ENCODE measurements at regions not wholly inside any gene's neighbourhood (a gene's known extent, or its start where the extent isn't known, plus 50 kb on each side); places are given as distances from the start of the nearest gene placed in this dataset.
"Not testable (repeated sequence)": the region's sequence is repeated elsewhere in the genome, so short reads cannot be mapped to it uniquely, and the experiment has no call there.

GRCh38 chr1:56123826-56124225, 455.5 kb downstream of the PLPP3 start:
- no peak for DNase-seq (ENCODE audit: low spot score)

- peak; percentile 1 for DNase-seq (ENCODE audit: low spot score)
These were observed 455.9 kb downstream of the PLPP3 start for GRCh38 chr1:56123421-56123820.

GRCh38 chr1:56120021-56120420, 459.3 kb downstream of the PLPP3 start:
- no peak for DNase-seq (ENCODE audit: low spot score)

GRCh38 chr1:56118676-56119075, 460.7 kb downstream of the PLPP3 start:
- DNase-seq (ENCODE audit: low spot score): not testable (repeated sequence)

DNA sequence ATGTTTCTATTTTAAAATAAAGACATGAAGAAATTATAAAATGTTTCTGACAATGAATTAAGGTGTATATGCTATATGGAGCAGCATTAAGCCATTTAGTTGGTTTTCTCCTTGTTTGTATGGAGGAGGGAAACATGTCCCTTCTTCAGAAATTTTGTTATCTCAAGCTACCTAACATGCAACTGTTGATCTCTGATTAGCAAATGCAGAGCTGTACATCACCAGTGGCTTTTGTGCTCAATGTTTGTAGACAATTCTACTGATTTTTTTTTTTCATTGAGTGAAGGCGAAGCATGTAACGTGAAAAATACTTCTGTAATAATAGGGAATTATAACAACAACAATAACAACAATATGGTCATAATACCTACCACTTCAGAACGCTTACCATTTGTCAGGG, 463.7 kb downstream of the PLPP3 start:
- DNase-seq (ENCODE audit: low spot score): no peak

GRCh38 chr1:56113679-56114078, 465.7 kb downstream of the PLPP3 start:
- no peak for DNase-seq (ENCODE audit: low spot score)

DNA sequence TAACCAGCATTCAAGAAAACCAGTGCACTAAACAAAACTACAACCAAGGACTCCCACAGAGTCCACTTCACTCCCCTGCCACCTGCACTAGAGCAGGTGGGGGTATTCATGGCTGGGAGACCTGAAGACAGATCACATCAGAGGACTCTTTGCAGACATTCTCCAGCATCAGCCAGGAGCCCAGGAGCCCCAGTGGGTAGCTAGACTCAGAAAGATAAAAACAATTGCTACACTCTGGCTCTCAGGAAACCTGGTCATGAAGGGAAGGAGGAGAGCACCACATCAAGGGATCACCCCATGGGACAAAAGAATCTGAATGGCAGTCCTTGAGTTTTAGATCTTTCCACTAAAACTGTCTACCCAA, 472.1 kb downstream of the PLPP3 start:
- DNase-seq (ENCODE audit: low spot score): no peak

DNA sequence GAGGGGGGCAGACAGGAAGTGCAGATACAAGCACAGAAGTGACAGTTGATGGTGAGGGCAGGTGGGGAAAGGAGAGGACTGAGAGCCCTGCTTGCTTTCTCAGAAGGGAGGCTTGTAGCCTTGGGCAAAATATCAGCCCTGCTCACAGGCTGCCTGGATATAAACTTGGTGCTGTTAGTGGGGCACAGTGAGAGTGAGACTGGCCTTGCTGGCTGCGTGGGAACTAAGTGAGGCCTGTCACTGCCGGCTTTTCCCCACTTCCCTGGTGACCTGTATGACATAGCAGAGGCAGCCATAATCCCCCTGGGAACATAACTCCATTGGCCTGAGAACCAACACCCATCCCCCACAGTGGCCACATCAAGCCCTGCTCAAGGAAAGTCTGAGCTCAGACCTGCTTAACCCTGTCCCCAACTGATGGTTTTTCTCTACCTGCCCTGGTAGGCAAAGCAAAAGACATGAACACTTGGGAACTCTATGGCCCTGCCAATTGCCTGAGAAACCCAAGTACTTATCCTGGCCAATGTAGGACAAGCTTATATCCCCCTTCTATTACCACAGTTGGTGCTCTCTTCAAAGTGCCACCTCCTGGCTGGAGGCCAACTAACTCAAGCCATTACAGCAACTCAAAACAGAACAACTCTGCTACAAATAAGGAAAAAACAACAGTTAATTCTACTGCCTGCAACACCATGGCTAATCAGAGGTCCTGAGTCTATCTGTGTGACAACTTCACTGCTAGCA, 472.7 kb downstream of the PLPP3 start:
- DNase-seq (ENCODE audit: low spot score): no peak

DNA sequence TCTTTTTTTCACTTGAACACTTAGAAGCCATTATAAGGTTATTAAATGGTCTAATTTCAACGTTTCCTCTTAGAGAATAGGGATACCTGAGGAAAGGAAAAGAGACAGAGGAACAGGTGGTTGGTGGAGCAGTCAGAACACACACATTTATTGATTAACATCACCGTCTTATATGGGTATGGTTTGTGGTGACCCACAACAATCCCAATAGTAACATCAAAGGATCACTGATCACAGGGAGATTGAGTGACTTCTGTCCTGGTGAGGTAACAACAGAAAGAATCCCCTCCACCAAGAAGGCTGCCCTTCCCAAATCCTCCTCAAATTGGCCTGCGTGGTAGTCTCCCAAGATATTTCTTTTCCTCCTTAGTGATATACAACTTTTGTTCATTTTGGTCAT, 474.0 kb downstream of the PLPP3 start:
- DNase-seq (ENCODE audit: low spot score): no peak

GRCh38 chr1:56099766-56100265, 479.5 kb downstream of the PLPP3 start:
- no peak for DNase-seq (ENCODE audit: low spot score)

DNA sequence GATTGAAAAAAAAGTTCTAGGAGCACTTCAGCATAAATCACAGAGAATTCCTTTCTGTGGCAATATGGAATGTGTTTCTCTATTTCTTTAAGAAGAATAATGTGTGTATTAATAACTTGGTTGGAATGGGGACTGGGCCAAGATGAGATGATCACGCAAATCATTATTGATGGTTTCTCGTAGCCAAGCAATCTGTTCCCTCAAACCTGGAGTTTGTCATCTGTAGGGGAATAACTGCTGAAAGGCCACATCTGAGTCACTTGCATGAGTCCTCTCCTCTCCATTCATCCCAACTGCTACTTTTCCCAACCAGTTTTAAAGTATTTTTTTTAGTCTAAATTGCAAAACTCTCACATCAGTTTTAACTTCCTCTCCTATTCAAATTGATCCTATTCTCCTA, 480.4 kb downstream of the PLPP3 start:
- DNase-seq (ENCODE audit: low spot score): no peak

GRCh38 chr1:56097713-56098112, 481.6 kb downstream of the PLPP3 start:
- DNase-seq (ENCODE audit: low spot score): no peak

DNA sequence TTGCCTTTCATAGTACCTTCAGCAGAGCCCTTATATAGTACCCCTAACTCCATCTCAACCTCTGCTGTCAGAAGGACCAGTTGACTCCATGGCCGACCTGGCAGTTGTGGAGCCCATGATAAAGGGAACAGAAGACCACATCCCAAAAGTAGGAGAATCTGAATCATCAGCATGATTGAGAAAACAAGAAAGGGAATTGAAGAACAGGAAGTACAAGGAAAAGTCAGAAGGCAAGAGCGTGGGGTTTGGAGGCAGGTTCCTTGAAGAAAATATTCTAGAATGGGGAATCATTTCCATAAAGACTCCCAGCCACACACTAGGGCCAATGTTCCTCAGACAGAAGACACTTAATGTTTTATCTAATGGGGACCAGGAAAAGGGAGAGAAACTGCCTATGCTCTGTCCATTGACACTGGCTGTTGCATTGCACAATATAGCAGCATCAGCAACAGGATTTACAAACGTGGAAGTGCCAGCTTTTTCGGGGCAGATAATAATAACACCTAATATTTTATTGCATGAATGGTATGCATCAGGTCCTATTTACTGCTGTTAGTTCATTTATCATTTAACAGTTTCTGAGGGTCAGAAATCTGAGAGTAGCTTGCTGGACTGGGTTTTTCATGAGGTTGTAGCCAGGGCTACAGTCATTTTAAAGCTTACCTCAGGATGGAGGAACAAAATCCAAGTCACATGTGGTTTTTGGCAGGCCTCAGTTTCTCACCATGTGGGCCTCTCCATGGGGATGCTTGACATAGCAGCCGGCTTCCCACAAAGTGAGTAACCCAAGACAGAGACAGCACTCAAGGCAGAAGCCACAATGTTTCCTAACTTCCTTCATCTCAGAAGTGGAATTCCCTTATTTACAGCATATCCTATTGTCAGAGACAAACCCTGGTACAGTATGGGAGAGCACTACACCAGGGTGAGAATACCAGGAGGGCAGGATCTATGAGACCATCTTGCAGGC, 483.4 kb downstream of the PLPP3 start:
- no peak for DNase-seq (ENCODE audit: low spot score)

GRCh38 chr1:56094168-56094567, 485.2 kb downstream of the PLPP3 start:
- no peak for DNase-seq (ENCODE audit: low spot score)

GRCh38 chr1:56092684-56093570, 486.4 kb downstream of the PLPP3 start:
- DNase-seq (ENCODE audit: low spot score): no peak

DNA sequence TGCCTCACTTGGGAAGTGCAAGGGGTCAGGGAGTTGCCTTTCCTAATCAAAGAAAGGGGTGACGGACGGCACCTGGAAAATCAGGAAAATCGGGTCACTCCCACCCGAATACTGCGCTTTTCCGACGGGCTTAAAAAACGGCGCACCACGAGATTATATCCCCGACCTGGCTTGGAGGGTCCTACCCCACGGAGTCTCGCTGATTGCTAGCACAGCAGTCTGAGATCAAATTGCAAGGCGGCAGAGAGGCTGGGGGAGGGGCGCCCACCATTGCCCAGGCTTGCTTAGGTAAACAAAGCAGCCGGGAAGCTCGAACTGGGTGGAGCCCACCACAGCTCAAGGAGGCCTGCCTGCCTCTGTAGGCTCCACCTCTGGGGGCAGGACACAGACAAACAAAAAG, 489.5 kb downstream of the PLPP3 start:
- DNase-seq (ENCODE audit: low spot score): not testable (repeated sequence)

DNA sequence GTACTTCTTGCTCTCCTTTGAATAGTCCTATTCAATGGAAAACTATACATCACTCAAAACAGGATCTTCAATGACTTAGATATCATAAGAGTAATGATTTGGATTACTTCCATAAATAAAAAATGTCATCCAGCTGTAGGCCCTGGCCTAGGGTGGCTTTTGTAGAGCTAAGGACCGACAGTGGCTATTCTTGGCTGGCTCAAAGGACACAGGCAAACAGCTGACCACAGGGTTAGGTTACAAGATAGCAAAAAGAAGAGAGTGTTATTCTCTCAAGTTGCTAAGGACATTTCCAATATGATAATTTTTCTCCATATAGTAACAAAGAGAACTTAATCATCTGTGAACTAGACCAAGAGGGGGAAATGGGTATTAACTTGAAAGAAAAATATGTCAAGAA, 495.1 kb downstream of the PLPP3 start:
- no peak for DNase-seq (ENCODE audit: low spot score)

- DNase-seq (ENCODE audit: low spot score): no peak
These were observed 497.6 kb downstream of the PLPP3 start for GRCh38 chr1:56081736-56082135.

- DNase-seq (ENCODE audit: low spot score): no peak
These were observed 498.2 kb downstream of the PLPP3 start for GRCh38 chr1:56081173-56081572.

- DNase-seq (ENCODE audit: low spot score): peak; percentile 74
These were observed 499.2 kb downstream of the PLPP3 start for GRCh38 chr1:56080123-56080522.

DNA sequence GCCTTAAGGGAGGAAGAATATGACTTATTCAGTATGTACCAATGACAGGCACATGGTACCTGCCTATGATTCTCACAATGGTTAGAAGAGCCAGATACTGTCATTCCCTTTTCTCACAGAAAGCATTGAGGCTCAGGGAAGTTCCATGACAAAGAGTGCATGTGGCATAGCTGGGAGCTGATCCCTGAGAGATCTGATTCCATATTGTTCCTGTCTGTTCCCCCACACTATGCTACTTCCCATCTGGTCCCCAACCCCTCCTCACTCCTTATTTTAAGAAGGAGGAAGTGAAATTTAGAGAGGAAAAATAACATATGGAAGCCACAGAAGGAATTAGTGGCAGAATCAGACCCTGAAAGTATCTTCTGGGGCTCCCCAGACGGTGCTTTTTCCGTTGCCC, 500.0 kb downstream of the PLPP3 start:
- no peak for DNase-seq (ENCODE audit: low spot score)

- DNase-seq (ENCODE audit: low spot score): no peak
These were observed 502.2 kb downstream of the PLPP3 start for GRCh38 chr1:56077206-56077605.

Data from A172 (cell line).